SK-N-MC (cell line): ENCODE measurements at regions not wholly inside any gene's neighbourhood (a gene's known extent, or its start where the extent isn't known, plus 50 kb on each side); places are given as distances from the start of the nearest gene placed in this dataset.

Source experiments
- EZH2 ChIP-seq: fragments of 200-600 bp; sonication (generic); IDR thresholded peaks from one replicate; pipeline ENCODE4 v1.6.1; 2017; ENCODE audit warnings: antibody characterized with exemption
- POLR2AphosphoS5 ChIP-seq: IDR thresholded peaks from 2 replicates; pipeline ENCODE4 v1.6.1; 2012; ENCODE audit warnings: mild to moderate bottlenecking, low read depth, low read length, borderline replicate concordance

- TF ChIP-seq EZH2: no peak
- no peak for TF ChIP-seq POLR2AphosphoS5
These were observed 103.8 kb downstream of the PCSK1 start for GRCh38 chr5:96329289-96329688.
